T-helper 1 cell treated with Interleukin-12 subunit alpha and Interleukin-12 subunit beta and Interleukin-4 antibody, amounts not matched to agents 30 ng/mL and 1 ng/mL, for 36 hours (primary cell): ENCODE measurements at regions not wholly inside any gene's neighbourhood (a gene's known extent, or its start where the extent isn't known, plus 50 kb on each side); places are given as distances from the start of the nearest gene placed in this dataset.

ENCODE experiments used
- intact Hi-C: fragments of 100-400 bp; cut with micrococcal nuclease; formaldehyde crosslinking; loops from one replicate; pipeline ENCODE4 v1.15.1; 2024

DNA sequence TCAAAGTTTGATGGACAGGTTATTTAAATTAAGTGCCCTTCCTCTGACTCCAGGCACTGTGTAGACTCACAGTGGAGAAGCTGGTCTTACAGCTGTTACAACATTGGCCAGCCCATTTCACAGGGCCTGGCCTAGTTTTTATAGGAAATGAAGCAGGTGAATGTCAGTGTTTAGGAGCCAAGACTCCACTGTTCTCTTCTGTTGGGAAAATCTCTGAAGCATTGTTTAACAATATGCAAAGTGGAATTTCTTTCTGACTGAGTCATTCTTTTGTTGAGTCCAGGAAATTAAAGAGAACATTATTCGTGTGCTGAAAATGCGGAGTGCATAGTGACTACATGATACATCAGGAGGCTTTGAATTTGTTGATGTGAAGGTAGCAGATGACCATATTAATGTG is 64.7 kb downstream of the ARRDC4 start:
- intact Hi-C loops = no loop called here

DNA sequence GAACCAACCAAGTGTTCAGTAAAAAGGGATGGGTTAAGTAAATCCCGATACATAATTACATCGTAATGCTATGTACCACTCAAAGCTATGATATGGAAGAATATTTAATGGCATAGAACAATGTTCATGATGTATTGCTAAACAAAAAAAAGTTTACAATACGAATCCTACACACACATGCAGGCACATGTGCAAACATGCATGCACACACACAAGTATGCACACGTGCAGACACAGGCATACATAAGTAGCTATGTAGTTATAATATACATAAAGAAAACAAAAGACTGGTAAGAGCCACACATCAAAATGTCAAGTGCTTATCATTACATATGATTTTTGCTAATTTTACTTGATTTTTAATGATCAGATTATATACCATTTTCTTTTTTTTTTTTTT is 74.2 kb downstream of the ARRDC4 start:
- intact Hi-C loops = no loop called here

GRCh38 chr15:98035134-98035533 is 74.6 kb downstream of the ARRDC4 start:
- intact Hi-C loops = no loop called here

DNA sequence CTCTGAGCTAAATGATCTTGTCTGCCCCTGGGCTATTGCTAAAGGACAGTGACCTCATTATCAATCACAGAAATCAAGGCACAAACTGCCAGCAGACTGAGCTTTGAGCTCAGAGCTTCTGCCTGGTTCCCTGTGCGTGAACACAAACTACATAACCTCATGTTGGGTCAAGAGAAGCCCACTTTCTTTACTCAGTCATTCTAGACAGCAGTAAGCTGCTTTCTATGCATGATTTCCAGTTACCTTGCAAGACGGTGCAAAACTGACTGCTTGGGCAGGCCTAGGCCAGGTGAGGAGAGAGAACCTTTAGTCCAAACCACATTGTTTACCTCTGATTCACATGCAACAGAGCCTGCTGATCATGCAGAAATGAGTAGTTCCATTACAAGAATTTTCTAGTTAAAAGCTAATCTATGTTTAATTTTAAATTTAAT is 75.1 kb downstream of the ARRDC4 start:
- intact Hi-C loops = no loop called here

DNA sequence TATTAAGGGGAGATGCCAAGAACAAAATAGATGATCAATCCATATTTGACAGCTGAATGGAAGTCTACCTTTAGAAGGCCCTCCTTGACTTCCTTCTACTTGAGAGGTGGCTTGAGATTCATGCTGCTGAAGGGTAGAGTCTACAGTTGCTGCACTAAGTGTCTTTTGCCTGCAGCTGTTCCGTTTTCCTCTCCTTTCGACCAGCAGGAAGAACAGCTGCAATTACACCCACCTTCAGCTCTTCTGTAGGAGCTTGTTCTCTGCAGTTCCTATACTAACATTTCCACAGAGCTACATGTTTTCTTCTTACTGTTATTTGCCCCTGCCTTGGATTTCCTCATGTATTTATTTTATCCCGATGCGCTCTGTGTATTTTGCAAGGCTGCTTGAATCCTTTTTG is 79.1 kb downstream of the ARRDC4 start:
- intact Hi-C loops = no loop called here

DNA sequence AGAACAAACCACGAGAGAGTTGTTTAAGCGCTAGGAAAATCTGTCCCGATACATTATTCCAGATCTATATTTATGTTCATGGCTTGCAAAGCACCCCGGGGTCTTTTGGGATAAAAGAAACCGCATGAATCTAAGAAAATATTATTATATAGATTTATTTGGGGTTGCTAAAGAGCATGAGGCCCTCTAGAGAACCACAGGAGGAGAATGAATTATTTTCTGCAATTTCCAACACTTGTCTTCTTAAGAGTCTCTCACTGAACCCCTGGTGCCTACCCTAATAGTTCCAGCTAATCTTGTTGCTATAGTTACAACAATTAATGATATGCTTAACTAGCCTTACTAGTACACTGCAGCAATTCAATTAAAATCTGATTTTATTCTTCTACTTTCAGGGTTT is 79.6 kb downstream of the ARRDC4 start:
- intact Hi-C loops = no loop called here

- intact Hi-C loops = no loop called here
Measured at GRCh38 chr15:98043160-98044014, 82.9 kb downstream of the ARRDC4 start.

GRCh38 chr15:98051734-98052133 is 91.2 kb downstream of the ARRDC4 start:
- intact Hi-C loops = no loop called here

DNA sequence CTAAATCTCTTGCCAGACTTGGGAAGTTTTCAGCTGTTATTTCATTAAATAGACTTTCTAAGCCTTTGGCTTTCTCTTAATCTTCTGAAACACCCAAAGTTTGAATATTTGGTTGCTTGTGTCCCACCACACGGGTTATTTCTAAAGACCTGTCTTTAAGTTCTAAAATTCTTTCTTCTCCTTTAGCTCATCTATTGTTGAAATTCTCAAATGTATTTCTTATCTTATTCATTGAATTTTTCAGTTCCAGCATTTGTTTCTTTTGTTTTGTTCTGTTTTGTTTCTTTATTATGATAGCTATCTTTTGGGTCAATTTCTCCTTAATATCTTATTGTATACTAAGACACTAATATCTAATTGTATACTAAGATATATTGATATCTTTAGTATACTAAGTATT is 97.0 kb downstream of the ARRDC4 start:
- intact Hi-C loops = no loop called here

DNA sequence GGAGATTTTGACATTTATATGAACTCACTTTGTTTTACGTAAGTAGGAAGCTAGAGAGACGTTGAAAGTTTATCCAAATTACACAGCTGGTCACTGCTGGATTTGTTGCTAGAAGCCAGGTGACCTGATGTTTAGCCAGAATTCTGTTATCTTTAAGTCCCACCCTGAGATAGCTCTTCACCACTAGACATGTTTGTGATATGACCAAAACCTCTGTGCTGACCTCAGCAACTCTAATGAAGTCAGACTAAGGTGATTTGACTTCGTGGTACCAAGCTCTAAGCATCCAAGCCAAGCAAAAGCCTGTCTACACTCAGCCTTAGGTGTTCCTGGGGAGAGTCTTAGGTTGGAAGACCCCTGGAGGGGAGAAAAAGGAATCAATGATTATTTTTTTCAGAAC is 102.4 kb downstream of the ARRDC4 start:
- intact Hi-C loops = no loop called here

- intact Hi-C loops = no loop called here
Measured at GRCh38 chr15:98063315-98063714, 102.8 kb downstream of the ARRDC4 start.

DNA sequence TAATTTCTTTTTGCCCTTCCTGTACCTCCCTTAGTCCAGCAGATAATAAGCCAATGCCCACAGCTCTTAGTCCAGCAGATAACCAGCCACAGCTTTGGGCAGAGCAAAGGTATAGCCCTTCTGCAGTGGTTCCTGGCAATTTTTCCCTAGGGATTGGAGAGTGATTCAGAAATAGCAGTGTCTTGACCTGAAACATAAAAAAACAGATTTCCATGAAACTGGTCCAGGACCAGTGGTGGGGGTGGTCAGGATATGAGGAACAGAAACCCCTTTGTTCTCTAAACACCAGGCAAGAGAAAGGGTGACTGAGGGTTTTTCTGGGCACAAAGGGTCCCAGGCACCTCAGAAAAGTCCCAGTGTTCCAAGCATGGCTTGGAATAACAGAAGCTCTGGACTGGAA is 103.4 kb downstream of the ARRDC4 start:
- intact Hi-C loops = no loop called here

GRCh38 chr15:98067339-98067738 is 106.8 kb downstream of the ARRDC4 start:
- intact Hi-C loops = no loop called here

DNA sequence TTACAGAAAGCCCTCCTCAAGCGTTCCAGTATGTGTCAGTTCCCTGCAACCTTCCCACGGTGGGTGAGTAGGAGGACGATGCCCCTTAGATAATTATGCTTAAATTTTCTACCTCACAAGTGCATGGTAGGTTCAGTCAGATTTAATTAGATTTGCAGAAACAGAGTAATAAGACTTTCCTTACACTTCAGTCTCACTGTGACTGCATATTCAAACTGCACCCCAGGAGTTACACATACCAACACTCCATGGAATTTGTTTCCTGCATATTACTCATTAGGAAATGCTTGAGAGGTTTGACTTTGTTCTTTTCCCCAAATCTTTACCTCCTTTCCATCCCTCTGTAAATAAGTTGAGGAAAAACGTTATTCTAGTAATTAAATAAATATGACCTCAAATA is 108.8 kb downstream of the ARRDC4 start:
- intact Hi-C loops = no loop called here

- intact Hi-C loops = no loop called here
Measured at GRCh38 chr15:98070137-98070536, 109.6 kb downstream of the ARRDC4 start.

GRCh38 chr15:98071786-98072185 is 111.3 kb downstream of the ARRDC4 start:
- intact Hi-C loops = no loop called here

- intact Hi-C loops = no loop called here
Measured at GRCh38 chr15:98075441-98075840, 114.9 kb downstream of the ARRDC4 start.

DNA sequence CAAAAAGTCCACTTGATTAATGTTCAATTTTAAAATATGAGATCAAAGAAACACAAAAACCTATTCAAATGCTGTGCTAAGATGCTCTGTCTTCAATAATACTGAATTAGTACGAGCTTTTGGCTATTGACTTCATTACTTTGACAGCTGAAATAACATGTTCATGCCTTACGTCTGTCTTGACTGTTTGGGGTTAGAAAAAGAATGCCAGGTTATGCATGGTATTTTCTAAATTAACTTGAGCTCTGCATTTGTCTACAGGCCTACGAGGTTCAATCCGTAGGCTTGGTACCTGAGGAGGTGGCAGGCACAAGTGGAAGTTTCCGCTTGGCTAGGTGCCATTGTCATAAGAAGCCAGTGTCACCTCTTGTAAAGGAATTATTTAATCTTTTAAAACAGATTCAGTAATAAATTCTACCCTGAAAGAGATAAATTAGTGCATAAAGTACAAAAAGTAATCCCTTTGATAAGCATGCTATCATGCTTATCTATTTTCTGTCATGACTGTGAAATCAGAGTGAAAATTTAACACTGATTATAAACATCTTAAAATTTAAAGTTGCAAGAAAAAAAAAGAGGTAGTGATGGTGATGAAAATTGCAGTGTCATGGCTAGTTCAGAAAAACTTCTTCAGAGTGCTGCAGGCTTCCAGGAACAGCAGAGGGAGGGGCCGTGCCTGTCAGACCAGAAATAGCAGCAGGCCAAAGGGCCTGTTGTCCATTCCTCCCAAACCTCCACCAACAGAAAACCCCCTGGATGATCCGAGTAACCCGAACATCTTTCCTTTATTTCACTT is 115.7 kb downstream of the ARRDC4 start:
- intact Hi-C loops = no loop called here

GRCh38 chr15:98077186-98077585 is 116.7 kb downstream of the ARRDC4 start:
- intact Hi-C loops = no loop called here

- intact Hi-C loops = no loop called here
Measured at GRCh38 chr15:98080791-98081190, 120.3 kb downstream of the ARRDC4 start.

- intact Hi-C loops = no loop called here
Measured at GRCh38 chr15:98083203-98083910, 122.9 kb downstream of the ARRDC4 start.
